Kidney capillary endothelial cell (primary cell): ENCODE measurements at regions not wholly inside any gene's neighbourhood (a gene's known extent, or its start where the extent isn't known, plus 50 kb on each side); places are given as distances from the start of the nearest gene placed in this dataset.

Experiments used
- DNase-seq: peaks from one replicate; pipeline ENCODE4 v3.0.0-alpha.2; 2018; ENCODE audit warnings: low spot score

DNA sequence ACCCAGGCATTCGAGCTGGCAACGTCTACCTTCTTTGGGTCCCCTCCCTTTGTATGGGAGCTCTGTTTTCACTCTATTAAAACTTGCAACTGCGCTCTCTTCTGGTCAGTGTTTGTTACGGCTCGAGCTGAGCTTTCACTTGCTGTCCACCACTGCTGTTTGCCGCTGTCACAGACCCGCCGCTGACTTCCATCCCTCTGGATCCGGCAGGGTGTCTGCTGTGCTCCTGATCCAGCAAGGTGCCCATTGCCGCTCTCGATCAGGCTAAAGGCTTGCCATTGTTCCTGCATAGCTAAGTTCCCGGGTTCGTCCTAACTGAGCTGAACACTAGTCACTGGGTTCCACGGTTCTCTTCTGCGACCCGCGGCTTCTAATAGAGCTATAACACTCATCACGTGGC is 183.5 kb upstream of the GALNTL6 start:
- no peak for DNase-seq

DNA sequence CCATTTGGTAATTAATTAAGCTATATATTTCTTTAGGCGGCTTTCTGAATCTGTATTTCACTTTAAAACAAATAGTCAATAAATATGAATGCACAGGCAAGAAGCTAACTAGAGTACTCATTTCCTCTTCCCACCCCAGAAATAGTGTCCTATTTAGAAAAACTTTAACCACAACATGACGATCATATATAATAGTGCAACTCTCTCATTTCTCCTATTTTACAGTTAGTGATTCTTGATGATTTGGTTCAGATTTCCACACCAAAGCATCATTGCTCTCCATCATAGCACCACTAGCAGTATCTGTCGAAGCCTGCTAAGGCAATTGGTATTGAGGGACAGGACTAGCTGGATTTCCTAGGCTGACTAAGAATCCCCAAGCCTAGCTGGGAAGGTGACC is 184.0 kb upstream of the GALNTL6 start:
- no peak for DNase-seq

DNA sequence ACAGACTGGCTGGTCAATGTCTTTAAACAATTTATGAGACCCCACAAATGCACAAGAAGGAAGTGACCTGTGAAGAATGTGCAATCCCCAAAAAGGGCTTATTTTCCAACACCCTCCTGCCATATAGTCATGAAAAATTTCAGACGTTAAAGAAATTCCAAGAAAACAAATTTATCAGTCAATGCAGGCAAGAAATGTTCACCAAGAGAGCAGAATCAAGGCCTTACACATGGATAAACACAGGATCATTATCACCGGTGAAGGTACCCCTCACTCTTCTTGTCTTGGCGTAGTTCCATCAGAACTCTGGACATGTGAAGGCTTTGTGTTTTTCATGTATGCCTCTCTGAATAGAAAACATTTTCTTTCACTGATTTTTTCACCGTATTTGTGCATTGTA is 186.7 kb upstream of the GALNTL6 start:
- no peak for DNase-seq

DNA sequence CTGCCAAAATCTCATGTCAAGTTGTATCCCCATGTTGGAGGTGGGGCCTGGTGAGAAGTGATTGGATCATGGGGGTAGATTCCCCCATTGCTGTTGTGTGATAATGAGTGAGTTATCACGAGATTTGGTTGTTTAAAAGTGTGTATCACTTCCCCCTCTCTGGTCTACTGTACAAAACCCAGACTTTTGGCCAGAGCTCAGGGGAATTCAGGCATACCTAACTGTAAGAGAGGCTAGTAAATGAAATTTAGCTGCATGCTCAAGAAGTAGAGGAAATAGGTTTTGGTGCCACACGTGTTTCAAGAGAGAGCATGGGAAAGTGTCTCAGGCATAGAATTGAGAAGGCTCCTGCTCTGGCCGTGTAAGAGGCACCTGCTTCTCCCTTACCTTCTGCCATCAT is 190.5 kb upstream of the GALNTL6 start:
- no peak for DNase-seq

DNA sequence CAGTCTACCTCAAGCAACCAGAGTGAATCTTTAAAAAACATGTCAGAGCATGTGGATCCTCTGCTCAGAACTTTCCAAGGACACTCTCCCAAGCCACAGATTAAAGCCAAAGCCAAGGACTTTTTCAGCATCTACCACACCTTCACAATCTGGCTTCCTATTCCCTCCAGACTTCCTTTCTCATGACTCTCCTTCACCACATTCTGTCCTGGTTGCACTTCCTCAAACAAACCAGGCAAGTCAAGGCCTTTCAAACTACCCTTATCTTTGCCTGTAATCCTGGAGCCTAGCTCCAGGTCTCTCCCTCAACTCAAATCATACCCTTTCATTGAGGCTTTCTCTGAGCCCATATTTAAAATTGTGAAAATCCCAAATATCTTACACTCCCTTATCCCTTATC is 191.6 kb upstream of the GALNTL6 start:
- no peak for DNase-seq

DNA sequence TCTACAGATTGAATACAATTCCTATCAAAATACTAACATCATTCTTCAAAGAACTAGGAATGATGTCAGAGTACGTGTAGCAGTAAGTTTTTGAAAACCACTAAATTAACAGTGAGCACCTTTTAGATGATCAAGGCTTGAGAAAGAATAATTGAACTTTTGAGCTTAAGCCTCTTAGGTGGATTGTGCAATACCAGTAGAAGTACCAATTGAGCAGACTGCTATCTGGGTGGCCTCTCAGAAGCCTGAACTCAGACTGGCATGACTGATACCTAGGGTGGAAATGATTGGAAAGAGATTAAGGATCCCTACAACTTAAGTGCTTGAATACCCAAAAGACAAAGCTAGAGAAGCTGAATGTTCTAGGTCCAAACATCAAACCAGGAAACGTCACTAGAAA is 200.3 kb upstream of the GALNTL6 start:
- no peak for DNase-seq

DNA sequence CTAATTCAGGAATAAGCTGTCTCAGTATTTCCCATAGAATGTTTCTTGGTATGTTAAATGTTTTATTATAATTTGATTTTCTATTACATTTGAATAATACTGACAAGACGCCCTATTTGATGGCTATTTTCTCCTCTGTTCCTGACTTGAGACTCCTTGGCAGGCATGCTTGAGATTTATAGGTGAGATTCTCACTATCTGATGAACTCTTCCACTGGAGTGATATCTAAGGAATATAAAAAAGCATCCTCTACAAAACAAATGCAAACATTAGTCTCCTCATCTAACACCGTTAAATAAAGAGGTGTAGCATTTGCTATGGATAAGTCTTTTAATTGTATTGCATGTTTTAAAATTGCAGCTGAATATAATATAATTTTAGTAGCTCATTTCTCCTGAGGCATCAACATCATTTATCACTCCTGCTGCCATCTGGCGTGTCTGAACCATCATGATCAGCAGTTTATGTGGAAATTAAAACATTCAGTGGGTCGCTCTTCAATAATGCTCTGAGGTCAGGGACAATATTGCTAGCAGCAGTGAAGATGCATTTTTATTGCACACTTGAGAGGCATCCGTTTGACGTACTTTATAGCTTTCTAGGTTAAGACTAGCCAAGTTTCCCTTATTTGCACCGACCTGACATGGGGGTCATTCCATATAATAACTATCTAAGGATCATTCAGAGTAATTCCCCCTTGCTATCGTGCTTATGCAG is 210.4 kb upstream of the GALNTL6 start:
- no peak for DNase-seq

DNA sequence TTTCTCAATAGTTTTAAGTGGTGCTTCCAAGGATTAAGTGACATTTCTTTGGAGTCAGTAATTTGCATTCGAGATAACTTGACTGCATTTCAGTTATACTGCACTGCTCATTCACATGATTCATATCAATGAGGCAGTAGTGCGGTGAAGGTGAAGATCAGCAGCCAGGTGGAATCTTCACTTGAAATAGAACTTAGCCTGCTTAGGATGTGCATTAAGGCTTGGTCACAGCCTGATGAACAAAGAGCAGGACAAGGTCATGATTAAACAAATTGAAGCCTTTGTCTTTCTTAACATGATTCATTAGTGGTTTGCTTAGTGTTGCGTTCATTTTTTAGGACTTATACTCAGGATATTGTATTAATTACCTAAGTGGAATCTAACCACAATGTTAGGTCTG is 212.1 kb upstream of the GALNTL6 start:
- DNase-seq: no peak

DNA sequence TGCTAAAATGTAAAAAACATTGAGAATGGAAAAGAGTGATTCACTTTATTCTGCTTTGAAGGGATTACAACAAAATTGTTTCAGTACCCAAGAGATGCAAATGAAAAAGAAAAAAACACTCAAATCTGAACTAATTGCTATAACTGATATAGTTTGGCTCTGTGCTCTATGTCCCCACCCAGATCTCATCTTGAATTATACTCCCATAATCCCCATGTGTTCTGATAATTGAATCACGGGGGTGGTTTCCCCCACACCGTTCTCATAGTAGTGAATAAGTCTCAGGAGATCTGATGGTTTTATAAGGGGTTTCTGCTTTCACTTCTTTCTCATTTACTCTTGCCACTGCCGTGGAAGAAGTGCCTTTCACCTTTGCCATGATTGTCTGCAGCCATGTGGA is 213.6 kb upstream of the GALNTL6 start:
- DNase-seq: no peak

DNA sequence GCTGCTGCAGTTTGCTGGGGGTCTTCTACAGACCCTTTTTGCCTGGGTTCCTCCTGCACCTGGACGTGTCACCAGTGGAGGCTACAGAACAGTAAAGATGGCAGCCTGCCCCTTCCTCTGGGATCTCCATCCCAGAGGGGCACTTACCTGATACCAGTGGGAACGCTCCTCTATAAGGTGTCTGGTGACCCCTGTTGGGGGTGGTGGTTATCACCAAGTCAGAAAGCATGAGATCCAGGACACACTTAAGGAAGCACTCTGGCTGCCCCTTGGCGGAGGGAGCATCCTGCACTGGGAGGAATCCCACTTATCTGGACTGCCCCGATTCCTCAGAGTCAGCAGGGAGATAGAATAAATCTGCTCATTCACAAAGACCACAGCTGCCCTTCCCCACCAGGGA is 218.9 kb upstream of the GALNTL6 start:
- DNase-seq: no peak

DNA sequence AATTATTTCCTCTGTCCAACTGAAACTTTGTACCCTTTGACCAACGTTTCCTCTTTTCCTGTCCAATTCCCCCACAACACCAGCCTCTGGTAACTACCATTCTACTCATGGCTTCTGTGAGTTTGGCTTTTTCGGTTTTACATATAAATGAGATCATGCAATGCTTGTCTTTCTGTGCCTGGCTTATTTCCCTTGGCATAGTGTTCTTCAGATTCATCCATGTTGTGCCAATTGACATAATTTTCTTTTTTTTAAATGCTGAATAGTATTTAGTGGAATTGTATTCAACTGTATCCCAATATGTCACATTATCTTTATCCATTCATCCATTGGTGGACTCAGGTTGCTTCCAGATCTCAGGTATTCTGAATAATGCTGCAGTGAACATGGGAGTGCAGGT is 222.5 kb upstream of the GALNTL6 start:
- no peak for DNase-seq

DNA sequence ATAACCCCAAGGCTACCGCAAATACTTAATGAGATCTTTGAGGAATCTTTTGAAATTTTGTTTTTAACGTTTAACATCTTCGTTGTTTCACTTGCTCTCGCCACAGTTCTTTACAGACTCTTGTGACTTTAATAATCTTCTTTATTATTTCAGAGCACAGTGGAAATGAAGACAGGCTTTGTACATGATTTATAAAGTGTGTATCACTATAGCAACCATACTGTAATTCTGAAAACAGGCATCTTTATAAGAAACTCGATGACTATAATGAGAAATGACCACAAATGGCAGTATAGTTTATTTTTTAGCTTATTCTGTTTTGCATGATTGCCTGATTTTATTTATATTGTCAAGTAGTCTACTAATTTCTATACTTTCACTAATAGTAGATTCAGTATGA is 224.4 kb upstream of the GALNTL6 start:
- DNase-seq: no peak

DNA sequence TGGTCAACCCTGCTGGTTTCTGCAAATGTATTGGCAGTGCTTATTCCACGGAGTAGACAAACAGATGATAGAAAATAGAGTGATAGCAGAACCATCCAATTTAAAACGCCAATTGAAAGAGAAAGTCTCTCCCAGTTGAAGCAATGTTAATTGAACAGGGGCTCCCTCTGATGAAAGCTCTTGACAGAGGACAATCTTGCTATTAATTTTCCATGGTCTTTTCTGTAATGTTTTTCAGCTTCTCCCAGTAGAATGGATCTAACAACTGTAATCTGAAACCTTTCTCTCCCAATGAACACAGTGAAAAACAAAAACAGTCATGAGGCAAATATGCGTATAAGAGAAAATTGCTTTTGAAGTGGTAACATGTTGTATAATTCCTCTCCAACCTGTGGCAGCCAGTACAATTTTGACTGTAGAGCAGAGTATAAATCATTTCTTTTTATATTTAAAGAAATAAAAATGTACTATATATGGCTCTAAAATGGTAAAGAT is 225.1 kb upstream of the GALNTL6 start:
- no peak for DNase-seq

DNA sequence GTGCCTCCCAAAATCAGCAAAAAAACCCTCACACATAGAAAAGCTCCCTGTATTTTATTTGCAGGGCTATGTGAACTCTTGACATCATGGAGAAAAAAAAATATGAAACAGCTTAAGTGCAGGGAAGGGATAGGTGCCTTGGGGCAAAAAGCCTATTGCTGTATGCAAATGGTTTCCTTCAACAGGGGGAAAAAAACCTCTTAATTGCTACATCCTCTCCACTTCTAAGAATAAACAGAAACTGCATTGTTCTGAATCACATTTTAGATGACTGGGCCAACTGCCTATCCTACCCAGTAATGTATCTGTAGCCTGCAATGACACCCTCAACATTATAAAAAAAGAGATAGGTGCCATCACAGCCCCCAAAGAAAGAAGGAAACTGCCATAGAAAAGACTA is 229.4 kb upstream of the GALNTL6 start:
- DNase-seq: no peak

DNA sequence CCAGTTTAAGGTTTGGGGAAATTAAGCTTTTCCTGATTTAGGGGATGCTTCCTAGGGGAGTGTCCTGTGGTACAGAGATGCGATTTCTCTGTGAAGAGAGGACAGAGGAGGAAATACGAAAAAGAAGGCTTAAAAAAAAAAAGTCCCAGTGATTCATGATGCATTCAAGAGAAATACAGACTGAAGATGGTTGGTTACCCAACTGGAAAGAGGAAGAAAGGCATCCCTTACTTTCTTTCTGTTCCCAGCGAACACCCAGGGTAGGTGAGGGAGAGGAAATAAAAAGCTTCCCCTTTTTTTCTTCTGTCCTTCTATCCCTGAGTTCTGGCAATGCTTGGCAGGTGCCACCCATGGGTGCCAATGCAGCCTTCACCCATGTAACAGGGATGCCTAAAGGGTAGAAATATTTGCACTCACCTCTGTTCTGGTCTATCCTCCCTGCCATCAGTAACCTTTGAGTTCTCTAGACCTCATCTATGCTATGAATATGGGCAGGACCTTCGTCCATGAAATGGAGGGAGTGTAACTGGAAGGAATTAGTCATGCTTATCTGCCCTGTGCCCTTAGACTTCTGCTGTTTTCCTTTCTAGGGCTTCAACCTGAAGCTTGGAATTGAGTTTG is 230.1 kb upstream of the GALNTL6 start:
- DNase-seq: no peak

DNA sequence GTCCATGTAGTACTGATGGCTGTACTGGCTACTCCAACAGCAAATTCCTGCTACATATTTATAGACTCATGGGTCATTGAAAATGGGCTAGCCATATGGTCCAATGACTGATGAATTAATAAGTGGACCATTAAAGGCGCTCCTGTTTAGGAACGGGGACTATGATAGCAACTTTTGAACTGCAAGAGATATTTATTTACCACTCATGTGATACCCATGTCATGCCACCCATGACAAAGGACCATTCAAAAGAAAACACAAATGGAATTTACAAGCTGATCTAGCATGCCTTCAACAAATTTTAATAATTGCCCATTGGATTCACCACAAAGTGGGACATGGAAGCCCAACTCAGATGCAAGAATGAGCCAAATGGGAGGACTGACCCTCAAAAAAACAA is 240.0 kb upstream of the GALNTL6 start:
- no peak for DNase-seq

DNA sequence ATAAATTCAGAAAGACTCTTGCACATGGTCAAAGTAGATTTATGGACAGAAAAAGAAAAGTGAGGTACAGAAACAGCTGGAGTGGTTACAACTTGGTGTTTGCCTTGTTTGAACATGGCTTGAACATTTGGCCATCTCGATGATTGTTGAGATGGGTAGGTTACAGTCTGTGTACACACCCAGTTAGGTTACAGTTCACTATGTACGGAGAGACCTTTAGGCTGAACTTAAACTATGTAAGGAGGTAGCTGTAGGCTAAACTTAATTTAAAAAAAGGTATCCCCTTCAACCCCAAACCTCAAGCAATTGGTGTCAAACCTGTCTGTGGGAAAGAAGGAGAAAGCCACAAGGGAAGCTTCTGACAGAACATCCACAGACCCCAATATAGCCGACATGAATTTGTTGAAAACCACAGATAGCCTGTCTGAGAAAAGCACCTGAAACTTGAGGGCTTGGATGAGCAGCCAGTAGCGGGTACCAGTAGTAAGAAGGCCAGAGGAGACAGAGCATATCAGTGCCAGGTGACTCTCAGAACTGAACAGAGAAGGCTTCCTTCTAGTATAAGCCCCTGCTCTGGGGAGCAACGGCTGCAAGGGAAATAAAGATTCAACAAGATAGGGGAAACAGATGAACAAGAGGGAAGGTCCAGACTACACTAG is 247.9 kb upstream of the GALNTL6 start:
- no peak for DNase-seq

DNA sequence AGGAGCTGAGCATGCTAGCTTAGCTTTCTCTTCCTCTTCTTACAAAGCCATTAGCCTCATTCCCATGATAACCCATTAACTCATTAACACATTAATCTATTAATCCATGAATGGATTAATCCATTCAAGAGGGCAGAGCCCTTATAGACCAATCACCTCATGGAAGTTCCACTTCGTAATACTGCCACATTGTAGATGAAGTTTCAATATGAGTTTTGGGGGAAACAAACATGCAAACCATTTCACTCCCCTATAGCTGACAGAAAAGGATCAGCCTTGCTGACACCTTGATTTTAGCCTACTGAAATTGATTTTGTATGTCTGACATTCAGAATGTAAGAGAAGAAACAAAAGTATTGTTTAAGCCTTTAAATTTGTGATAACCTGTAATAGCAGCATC is 251.8 kb upstream of the GALNTL6 start:
- no peak for DNase-seq

DNA sequence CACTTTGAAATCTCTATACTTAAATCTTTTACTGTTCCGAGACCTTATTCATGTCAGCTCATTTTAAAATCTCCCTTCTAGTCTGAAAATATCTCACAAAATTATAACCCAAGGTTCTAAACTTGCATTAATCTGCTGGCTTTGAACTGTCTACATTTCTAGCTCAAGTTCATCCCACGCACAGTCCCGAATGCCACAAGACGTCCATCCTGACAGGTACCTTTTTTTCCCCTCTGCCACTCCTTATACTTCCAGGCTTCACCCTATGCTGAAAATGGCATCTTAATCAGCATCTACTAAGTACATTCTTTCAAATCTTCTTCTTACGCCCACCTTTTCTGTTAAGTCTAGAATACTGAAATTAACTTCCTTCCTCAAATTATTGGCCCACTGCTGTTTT is 259.2 kb upstream of the GALNTL6 start:
- no peak for DNase-seq

DNA sequence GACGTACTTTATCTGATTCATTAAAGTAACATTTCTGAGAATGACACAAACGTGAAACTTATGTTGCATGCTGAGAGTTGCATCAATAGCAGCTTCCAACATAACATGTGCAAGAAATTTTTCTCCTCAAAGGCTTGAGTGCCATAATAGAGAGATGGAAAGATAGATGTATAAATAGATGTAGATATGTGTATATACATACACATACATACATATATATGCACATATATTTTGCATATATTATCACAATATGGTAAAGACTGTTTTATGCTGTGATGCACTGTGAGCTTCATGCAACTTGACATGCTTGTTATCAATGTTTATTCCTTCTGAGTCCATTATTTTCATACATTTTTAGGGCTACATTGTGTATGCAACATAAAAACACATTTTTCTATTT is 270.6 kb upstream of the GALNTL6 start:
- no peak for DNase-seq

DNA sequence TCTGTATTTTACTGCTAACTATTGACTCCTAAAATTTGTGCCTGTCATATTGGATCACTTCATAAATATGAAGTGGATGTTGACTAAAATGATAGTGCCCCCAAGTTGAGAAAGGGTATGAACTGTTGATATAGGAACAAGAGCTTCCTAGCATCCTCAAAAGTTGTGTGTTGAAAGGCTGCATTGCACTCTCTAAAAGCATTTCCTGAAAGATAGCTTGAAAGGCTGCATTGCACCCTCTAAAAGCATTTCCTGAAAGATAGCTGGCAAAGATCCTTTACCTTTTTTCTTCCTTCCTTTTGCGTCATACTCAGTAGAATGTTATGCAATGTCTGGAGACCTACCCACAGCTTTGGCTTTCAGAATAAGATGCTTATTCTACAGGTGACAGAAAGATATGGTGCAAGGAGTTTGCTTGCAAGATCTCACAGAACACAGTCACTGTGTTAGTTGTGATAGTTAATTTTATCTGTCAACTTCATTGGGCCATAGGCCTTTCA is 274.6 kb upstream of the GALNTL6 start:
- DNase-seq: no peak

DNA sequence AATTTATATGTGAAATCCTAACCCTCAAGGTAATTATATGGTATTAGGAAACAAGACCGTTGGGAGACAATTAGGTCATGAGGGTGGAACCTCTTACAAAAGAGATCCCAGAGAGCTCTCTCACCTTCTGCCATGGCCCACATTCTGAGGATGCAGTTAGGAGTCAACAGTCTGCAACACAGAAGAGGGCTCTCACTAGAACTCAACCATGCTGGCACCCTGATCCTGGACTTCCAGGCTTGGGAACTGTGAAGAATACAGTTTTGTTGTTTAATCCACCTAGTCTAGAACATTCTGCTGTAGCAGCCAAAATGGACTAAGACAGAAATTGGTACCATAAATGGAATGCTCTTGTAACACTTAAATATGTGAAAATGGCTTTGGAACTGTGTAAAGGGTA is 278.8 kb upstream of the GALNTL6 start:
- DNase-seq: no peak

DNA sequence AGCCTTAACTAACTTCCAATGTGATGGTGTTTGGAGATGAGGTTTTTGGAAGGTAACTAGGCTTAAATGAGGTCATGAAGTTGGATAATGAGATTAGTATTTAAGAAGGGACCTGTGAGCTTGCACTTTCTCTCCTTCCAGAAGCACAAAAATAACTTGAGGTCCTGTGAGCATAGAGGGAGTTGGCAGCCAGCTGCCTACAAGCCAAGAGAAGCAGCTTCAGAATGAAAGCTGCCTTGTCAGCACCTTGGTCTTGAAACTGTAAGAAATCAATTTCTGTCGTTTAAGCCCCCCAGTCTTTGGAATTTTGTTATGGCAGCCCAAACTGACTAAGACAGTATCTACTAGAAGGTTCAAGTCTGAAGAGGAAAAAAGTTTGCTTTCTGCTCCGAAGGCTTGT is 280.2 kb upstream of the GALNTL6 start:
- no peak for DNase-seq
